PC-9 (cell line): ENCODE measurements at regions not wholly inside any gene's neighbourhood (a gene's known extent, or its start where the extent isn't known, plus 50 kb on each side); places are given as distances from the start of the nearest gene placed in this dataset.

ENCODE experiments used
- EZH2 ChIP-seq: fragments of 200-600 bp; sonication (generic); IDR thresholded peaks from 2 replicates; pipeline ENCODE4 v1.8.0; 2017; ENCODE audit warnings: antibody characterized with exemption, low read depth
- TF ChIP-seq, protein P1 (sequence below): fragments of 200-600 bp; sonication (generic); conservative IDR thresholded peaks from 2 replicates; pipeline ENCODE4 v1.6.1; 2017; ENCODE audit warnings: mixed run types, antibody characterized with exemption, mild to moderate bottlenecking, moderate library complexity

DNA sequence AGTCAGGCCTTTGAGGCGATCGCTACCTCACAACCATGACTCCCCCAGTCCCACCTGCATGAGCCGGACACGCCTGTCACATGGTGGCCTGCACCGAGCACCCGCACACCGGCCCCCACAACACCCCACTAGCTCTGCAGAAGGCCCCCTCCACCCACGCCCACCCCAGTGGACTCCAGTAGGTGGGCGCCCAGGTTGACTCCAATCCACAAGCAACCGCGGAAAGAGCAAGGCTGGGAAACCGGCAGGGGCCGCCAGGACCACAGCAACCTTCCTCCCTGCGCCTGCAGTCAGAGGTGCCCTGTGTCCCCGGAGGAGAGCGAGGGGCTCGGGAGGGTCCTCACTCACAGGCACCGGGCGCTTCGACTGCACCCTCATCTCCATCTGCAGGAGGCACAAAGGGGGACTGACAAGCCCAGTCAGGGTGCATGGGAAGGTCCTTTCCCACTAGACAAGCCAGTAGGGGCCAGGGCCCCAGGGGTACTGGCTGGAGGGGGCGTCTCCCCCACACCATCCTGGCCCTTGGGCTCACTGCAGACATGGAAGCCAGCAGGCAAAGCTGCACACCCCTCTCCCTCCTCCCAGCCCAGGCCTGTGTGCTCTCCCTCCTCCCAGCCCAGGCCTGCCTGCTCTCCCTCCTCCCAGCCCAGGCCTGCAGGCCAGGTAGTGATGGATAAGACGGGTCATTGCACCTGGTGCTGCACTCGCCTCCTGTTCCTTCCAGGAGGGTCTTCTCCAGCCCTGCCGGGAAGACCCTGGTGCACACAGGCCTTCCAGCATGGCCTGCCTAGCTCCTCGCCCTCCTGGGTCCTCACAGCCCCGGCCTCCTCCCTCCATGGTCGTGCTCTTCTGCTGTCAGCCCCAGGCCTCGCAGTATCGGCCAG lies 137.2 kb downstream of the DLL1 start:
- TF ChIP-seq, protein P1, sequence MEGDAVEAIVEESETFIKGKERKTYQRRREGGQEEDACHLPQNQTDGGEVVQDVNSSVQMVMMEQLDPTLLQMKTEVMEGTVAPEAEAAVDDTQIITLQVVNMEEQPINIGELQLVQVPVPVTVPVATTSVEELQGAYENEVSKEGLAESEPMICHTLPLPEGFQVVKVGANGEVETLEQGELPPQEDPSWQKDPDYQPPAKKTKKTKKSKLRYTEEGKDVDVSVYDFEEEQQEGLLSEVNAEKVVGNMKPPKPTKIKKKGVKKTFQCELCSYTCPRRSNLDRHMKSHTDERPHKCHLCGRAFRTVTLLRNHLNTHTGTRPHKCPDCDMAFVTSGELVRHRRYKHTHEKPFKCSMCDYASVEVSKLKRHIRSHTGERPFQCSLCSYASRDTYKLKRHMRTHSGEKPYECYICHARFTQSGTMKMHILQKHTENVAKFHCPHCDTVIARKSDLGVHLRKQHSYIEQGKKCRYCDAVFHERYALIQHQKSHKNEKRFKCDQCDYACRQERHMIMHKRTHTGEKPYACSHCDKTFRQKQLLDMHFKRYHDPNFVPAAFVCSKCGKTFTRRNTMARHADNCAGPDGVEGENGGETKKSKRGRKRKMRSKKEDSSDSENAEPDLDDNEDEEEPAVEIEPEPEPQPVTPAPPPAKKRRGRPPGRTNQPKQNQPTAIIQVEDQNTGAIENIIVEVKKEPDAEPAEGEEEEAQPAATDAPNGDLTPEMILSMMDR, result no peak
- no peak for TF ChIP-seq EZH2
